Stimulated activated effector memory CD8-positive, alpha-beta T cell treated with anti-CD3 and anti-CD28 coated beads, Interleukin-12 subunit alpha, Interleukin-12 subunit beta, amount 100 ng/mL, for 72 hours (primary cell): ENCODE measurements at regions not wholly inside any gene's neighbourhood (a gene's known extent, or its start where the extent isn't known, plus 50 kb on each side); places are given as distances from the start of the nearest gene placed in this dataset.
A peak's percentile ranks its signal among the peaks of the same experiment; 100 is the strongest.

ENCODE experiments used
- ATAC-seq: fragments of 150-1000 bp; cut with Tn5 transposase; 2 replicates; pipeline ENCODE4 v1.10.0; 2021
- DNase-seq, 2 donors: peaks; one replicate each; pipeline ENCODE4 v3.0.0; 2021 to 2022; ENCODE audit warnings: low spot score in 2 of 2
- H3K27ac Mint-ChIP-seq: one replicate; pipeline ENCODE4 v1.8.0; 2022; ENCODE audit warnings: mild to moderate bottlenecking, mixed read lengths
- H3K36me3 Mint-ChIP-seq: one replicate; pipeline ENCODE4 v1.8.0; 2022; ENCODE audit warnings: mild to moderate bottlenecking, mixed read lengths
- H3K4me1 Mint-ChIP-seq: one replicate; pipeline ENCODE4 v1.8.0; 2022; ENCODE audit warnings: mixed read lengths
- H3K4me3 Mint-ChIP-seq: one replicate; pipeline ENCODE4 v1.8.0; 2022; ENCODE audit warnings: mild to moderate bottlenecking, mixed read lengths
- H3K9me3 Mint-ChIP-seq: one replicate; pipeline ENCODE4 v1.8.0; 2022; ENCODE audit warnings: mixed read lengths

DNA sequence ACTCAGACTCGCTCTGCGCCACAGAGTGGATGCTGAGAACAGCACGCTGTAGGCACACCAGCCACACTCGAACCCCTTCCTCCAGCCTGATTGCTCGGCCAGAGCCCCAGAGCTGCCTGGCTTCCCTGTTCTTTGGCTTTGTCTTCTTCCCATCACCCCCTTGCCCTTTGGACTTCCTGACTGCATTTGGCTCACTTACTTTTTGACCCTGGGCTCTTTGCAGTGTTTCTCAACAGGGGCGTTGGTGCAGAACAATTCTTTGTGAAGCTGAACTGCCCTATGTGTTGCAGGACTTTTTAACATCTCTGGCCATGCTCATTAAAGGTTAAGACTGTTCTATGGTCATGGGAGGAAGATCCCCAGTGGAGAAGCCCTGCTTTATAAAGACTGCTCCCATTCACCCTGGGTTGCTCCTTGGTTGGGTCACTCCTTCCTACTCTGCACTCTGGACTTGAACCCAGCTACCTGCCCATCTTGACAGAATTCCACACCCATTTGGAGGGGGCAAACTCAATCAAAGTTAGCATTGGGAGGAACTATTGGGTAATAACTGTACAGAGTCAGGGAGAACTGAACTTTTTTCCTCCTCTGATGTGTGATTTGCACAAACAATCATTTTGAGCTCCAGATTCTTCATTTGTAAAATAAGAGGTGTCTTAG is 127.7 kb upstream of the PLEKHG7 start:
- peaks cover 4% of the 10 kb centered on the region for H3K36me3 Mint-ChIP-seq
- H3K4me1 Mint-ChIP-seq = no peaks in the 10 kb centered on the region
- ATAC-seq (no peak), DNase-seq (no peak)
- no peaks in the 10 kb centered on the region for H3K9me3 Mint-ChIP-seq
- no peak overlapping the region for H3K27ac Mint-ChIP-seq
- no peak overlapping the region for H3K4me3 Mint-ChIP-seq

DNA sequence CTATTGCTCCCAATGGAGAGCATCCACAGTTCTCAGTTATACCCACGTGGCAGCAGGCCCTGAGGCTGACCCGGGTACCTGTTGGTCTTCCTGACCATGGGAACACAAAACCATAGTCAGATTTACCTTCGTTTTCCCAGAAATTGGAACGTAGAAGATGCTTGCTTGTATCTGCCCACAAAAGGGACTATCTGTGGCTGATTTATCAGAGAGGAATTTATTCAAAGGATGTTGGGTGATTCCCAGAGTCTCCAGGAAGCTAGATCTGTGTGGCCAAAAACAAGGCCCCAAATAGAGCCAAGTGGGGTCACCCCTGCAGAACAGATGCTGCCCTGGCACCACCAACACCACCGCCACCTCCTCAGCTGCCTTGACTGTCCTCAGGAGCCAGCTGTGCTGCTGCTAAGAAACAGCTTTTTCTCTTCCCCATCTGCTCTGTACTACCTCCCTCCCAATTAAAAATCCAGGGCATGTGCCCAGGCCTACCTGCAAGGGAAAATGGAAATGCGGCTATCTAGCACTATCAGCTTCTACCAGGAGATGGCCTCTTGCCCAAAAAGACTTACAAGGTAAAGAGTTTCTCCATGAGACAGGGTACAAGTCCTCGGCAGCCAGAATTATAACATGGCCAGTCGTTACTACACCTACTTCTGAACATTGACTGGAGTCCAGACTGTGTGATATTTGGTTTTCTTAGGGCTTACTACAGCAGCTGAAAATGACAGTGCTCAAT is 128.6 kb upstream of the PLEKHG7 start:
- Mint-ChIP-seq H3K4me1 (no peaks in the 10 kb centered on the region), H3K9me3 (no peaks in the 10 kb centered on the region), H3K27ac (peak overlapping the region; percentile 67), H3K36me3 (no peaks in the 10 kb centered on the region), H3K4me3 (no peak overlapping the region)
- DNase-seq (no peak), ATAC-seq (peak; percentile 52)

DNA sequence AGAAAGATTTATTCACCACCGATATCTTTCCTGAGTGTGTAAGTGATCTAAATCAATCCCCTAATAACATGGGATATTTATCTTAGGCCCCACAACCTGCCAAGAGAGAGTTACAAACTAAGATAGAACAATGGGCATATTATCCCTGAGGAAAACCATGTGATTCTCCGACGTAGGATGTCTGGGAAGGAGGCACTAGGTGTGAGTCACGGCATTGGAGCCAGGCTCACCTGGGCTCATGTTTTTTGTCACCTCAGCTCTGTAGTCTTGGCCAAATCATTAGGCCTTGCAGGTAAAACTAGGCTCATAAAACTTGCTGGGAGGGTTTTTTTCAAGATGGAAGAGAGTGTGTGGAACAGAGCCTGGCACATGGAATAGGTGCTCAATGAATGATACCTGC is 129.7 kb upstream of the PLEKHG7 start:
- DNase-seq (no peak), ATAC-seq (no peak)
- Mint-ChIP-seq H3K9me3 (no peaks in the 10 kb centered on the region), H3K36me3 (no peaks in the 10 kb centered on the region), H3K4me1 (no peaks in the 10 kb centered on the region), H3K27ac (no peak overlapping the region), H3K4me3 (no peak overlapping the region)

DNA sequence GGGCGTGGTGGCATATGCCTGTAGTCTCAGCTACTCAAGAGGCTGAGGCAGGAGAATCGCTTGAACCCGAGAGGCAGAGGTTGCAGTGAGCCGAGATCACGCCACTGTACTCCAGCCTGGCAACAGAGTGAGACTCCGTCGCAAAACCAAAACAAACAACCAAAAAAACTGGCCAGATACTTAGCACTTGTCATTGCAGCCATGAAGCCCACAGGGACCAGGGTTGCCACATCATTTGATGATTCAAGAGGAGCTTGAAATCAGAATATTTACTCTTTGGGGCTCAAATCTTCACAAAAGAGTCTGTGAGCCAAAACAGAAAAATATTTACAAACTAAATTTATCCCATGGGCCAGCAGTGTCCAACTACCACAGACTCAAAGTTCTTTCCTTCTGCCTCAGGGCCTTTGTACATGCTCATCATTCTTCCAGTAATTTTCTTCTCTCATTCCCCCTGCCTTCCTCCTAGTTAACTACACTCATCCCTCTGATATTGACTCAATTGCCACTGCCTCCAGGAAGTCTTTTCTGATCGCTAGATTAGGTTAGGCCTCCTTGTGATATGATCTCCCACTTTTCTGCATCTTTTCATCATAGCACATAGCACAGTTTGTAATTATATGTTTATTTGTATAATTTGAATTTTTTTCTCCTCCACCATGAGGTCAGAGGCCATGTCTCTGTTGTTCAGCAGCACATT is 130.8 kb upstream of the PLEKHG7 start:
- Mint-ChIP-seq H3K4me1 (peaks cover 3% of the 10 kb centered on the region), H3K4me3 (no peak overlapping the region), H3K36me3 (peaks cover 2% of the 10 kb centered on the region), H3K27ac (peak overlapping the region; percentile 2), H3K9me3 (no peaks in the 10 kb centered on the region)
- ATAC-seq (no peak), DNase-seq (no peak)

DNA sequence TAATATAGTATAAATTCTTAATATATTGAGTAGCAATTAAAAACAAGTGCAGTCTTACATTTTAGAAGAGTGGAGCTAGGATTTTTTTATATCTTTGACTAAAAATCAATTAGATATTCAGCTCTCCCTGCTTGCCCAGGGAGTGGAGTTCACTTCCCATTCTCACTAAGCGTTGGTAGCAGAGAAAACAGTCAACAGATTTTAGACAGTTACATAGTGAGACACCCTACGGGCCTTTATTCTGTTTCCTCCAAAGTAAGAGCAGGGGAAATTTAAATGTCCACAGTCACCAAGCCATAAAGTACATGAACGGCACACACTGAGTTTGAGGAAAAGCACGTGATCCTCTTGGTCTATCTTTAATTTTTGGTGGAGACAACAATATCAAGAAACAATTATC is 131.6 kb upstream of the PLEKHG7 start:
- ATAC-seq = no peak
- H3K4me1 Mint-ChIP-seq = peaks cover 11% of the 10 kb centered on the region
- no peak overlapping the region for H3K27ac Mint-ChIP-seq
- H3K36me3 Mint-ChIP-seq = peaks cover 6% of the 10 kb centered on the region
- DNase-seq = no peak
- no peaks in the 10 kb centered on the region for H3K9me3 Mint-ChIP-seq
- H3K4me3 Mint-ChIP-seq = no peak overlapping the region

DNA sequence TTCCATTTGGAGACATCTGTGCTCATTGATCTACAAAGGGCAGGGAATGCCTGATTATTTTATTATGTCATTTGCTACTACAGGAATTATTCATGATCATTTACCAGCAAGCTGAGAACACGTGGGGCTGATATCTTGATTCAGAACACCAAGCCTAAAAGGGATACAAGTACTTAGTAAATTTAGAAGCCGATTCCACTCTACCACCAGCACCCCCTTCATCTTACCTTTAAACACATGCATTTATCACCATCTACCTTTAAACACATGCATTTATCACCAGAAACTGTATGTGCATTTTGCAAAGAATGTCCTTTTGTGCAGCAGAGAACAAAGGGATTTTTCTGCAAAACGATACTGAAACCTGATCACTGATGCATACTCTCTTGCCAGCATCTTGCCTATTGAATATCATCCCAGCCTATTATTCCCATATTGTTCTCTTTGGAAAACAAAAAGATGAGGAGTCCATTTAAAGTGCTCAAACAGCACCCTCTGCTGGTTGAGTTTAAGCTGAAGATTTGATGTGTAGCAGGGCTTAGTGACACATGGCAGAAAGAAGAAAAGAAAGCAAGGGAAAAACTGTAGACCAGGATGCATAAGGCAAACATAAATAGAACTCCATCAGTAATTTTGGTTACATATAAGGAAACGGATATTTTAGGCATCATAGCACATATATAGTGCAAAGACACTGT is 132.6 kb upstream of the PLEKHG7 start:
- Mint-ChIP-seq H3K4me3 (no peak overlapping the region), H3K27ac (no peak overlapping the region), H3K9me3 (no peaks in the 10 kb centered on the region), H3K36me3 (peaks cover 6% of the 10 kb centered on the region), H3K4me1 (peaks cover 11% of the 10 kb centered on the region)
- DNase-seq = peak in 1 of 2 donors; percentile 55
- peak; percentile 86 for ATAC-seq

DNA sequence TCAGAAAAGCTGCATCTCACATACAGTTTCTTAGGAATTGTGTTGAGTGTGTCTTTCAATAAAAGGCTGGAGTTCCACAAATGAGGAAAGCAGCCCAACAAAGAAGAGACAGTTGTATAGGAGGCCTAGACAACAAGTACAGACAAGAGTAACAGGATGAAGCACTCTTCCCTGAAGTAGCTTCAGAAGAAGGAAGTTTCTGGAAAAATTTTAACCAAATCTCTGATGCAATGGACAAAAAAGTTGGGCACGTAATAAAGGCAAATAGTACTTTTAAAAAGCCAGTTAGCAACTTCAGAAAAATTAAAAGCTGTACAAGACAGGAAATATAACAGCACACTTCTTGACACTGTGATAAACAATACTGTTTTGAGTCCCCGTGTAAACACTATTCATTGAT is 134.1 kb upstream of the PLEKHG7 start:
- ATAC-seq (no peak), DNase-seq (no peak)
- Mint-ChIP-seq H3K4me3 (no peak overlapping the region), H3K4me1 (peaks cover 11% of the 10 kb centered on the region), H3K9me3 (no peaks in the 10 kb centered on the region), H3K36me3 (peaks cover 13% of the 10 kb centered on the region), H3K27ac (no peak overlapping the region)

DNA sequence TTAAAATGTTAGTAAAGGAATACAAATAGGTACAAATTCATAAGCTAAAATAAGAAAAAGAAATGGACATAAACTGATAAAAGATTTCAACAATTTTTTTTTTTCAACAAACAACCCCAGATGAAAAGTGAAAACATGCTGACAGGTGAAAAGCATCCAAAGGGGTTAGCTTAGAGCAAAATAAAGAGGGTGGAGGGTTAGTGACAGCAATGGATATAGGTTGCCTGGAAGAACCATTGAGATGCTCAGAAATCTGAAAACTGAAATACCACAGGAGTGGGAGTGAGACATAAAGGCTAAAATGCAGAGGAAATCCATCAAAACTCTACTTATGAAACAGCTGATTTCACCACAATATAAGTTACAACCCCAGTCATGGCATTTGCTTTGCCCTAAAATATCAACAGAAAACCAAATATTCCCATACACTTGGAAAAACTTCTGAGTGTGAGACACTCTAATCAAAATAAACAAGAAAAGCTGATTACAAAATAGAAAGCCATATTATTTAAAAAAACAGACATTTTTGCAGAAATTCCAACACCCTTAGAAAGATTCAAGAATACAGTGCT is 136.3 kb upstream of the PLEKHG7 start:
- DNase-seq = no peak
- peaks cover 13% of the 10 kb centered on the region for H3K36me3 Mint-ChIP-seq
- no peak overlapping the region for H3K27ac Mint-ChIP-seq
- ATAC-seq = peak; percentile 66
- H3K9me3 Mint-ChIP-seq = no peaks in the 10 kb centered on the region
- peaks cover 18% of the 10 kb centered on the region for H3K4me1 Mint-ChIP-seq
- H3K4me3 Mint-ChIP-seq = no peak overlapping the region

DNA sequence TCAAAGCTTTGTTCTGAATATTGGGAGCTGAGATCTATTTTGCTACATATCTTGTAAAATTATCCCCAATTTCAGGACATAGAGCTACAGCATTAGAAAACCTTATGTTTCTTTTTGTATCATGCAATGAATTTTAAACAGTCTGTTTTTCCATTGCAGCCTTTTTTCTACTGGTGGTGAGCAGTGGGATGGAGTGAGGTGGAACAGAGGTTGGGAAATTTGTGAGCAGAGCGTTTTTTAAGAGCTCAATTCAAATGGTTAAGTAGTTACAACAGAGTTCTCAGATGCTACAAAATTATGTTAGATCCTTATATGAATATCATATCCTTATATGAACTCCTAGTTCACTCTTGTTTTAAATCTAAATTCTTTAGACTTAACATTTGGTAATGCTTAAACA is 139.0 kb upstream of the PLEKHG7 start:
- Mint-ChIP-seq H3K27ac (peak overlapping the region; percentile 45), H3K4me3 (no peak overlapping the region), H3K4me1 (peaks cover 28% of the 10 kb centered on the region), H3K9me3 (no peaks in the 10 kb centered on the region), H3K36me3 (peaks cover 22% of the 10 kb centered on the region)
- ATAC-seq (no peak), DNase-seq (no peak)

DNA sequence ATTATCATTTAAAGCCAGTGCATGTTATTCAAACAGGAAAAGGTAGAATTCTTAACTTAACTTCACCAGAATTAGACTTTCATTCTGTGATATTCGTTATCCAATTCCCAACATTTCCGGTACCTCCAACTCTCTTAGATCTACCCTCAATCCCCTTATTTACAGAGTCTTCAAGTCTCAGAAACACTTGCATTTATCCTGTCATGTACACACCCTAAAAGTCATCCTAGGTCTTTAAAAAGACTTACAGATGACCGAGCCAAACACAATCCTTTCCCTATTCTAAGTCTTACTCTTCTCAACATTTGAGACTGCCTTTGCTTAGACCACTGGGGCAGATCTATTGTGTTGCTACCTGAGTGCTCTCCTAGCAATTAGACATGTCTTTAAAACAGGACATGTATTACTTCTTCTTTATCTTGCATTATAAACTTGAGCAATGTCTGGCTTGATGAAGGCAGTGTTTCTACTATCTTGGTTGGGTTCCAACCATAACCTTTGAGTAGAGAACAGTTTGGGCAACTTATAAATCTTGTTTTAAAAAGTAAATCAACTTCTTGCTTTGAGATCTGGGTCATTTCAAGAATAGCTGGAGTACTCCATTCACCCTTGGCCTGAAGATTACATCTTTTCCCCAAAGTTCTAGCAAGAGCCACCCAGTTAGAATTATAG is 140.6 kb upstream of the PLEKHG7 start:
- H3K36me3 Mint-ChIP-seq = peaks cover 34% of the 10 kb centered on the region
- no peak overlapping the region for H3K27ac Mint-ChIP-seq
- no peaks in the 10 kb centered on the region for H3K9me3 Mint-ChIP-seq
- peak overlapping the region; percentile 20 for H3K4me3 Mint-ChIP-seq
- peaks cover 30% of the 10 kb centered on the region for H3K4me1 Mint-ChIP-seq
- ATAC-seq (no peak), DNase-seq (no peak)

DNA sequence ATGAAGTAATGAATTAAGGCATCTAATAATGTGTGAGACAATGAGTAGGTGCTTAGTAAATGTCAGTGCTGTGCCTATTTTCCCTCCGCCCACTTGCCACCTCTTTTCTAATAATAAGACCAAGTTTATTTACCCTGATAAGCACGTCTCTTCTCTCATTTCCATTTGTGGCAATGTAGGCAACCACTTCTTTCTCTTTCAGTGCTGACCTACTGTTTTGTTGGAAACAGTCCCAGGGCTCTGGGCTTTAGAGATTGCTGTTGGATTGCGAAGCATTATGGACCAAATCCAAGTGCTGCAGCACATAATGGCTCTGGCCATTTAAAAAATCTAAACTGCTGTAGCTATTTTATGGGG is 141.3 kb upstream of the PLEKHG7 start:
- ATAC-seq = no peak
- H3K27ac Mint-ChIP-seq = peak overlapping the region; percentile 78

DNA sequence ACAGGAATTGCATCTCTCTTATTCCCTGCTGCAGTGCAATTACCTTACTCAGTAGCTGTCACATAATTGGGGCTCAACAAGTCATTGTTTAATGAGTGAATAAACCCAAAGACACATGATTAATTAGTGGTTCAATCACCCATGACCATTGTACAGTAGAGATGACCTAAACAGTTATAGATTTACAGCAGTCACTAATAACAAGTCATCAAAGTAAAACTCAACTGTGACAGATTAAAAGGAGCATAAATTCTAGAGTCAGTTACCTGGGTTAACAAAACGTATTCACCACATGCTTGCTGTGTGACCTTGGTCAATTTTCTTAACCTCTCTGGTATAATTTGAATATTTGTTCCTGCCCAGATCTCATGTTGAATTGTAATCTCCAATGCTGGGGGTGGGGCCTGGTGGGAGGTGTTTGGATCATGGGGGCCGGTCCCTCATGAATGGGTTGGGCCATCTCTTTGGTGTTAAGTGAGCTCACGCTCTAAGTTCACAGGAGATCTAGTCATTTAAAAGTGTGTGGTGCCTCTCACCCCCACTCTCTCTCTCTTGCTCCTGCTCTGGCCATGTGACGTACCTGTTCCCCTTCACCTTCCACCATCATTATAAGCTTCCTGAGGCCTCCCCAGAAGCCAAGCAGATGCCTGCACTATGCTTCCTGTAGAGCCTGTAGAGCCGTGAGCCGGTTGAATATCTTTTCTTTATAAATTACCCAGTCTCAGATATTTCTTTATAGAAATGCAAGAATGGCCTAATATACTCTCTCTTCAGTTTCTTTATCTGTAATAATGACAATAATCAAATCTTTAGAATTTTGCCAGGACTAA is 141.9 kb upstream of the PLEKHG7 start:
- Mint-ChIP-seq H3K4me3 (peak overlapping the region; percentile 20), H3K36me3 (peaks cover 32% of the 10 kb centered on the region), H3K4me1 (peaks cover 33% of the 10 kb centered on the region), H3K27ac (peak overlapping the region; percentile 78), H3K9me3 (no peaks in the 10 kb centered on the region)
- peak; percentile 32 for ATAC-seq
- no peak for DNase-seq

More for the DNA sequence above, 141.3 kb upstream of the PLEKHG7 start:
- Mint-ChIP-seq H3K4me3 (peak overlapping the region; percentile 20), H3K9me3 (no peaks in the 10 kb centered on the region), H3K36me3 (peaks cover 32% of the 10 kb centered on the region), H3K4me1 (peaks cover 30% of the 10 kb centered on the region)
- DNase-seq = no peak

DNA sequence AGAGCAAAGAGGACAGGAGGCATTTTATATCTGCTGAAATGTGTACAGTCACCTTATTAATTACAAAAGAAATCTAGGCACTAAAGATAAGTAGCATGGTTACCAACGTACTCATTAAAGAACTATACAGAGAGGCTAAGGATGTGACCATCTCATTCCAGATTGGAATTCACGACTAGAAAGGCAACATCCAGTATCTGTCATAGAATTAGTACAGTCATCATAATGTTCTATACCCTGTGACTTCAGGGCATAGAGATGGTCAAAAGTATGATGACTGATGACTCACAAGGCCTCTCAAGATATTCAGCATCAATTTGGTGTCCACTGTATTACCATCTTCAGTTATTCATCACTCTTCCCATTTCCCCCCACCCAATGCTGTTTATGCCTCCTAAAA is 144.0 kb upstream of the PLEKHG7 start:
- peaks cover 41% of the 10 kb centered on the region for H3K4me1 Mint-ChIP-seq
- peaks cover 25% of the 10 kb centered on the region for H3K36me3 Mint-ChIP-seq
- DNase-seq (no peak), ATAC-seq (peak; percentile 58)
- H3K9me3 Mint-ChIP-seq = no peaks in the 10 kb centered on the region
- peak overlapping the region; percentile 67 for H3K4me3 Mint-ChIP-seq
- no peak overlapping the region for H3K27ac Mint-ChIP-seq

DNA sequence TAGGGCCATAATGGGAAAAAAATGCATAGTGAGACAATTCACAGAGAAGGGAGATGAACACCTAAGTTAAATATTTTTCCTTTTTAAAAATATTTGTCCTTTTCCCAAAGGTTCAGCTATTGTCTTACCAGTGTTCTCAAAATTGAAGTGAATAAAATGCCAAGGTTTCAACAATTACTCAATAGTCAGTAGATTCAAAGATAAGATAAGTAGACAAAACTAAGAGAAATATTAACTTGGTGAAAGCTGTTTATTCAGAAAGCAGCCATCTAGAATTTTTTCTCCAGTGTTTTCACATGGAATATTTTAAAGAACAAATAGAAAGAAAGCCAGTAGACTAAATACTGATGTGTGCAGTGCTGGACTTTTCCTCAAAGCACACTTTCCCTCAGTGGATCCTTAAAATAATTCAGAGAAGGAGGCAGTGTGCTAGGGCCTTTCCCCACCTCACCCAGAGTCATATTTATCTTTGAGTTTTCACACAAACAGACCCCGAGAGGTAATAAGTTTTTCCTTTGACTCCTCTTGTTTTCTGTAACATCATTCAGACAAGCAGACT is 144.5 kb upstream of the PLEKHG7 start:
- peaks cover 25% of the 10 kb centered on the region for H3K36me3 Mint-ChIP-seq
- H3K9me3 Mint-ChIP-seq = no peaks in the 10 kb centered on the region
- DNase-seq (no peak), ATAC-seq (peak; percentile 43)
- H3K4me3 Mint-ChIP-seq = peak overlapping the region; percentile 67
- peaks cover 41% of the 10 kb centered on the region for H3K4me1 Mint-ChIP-seq
- H3K27ac Mint-ChIP-seq = no peak overlapping the region
